ENCODE measurements at regions not wholly inside any gene's neighbourhood (a gene's known extent, or its start where the extent isn't known, plus 50 kb on each side); places are given as distances from the start of the nearest gene placed in this dataset.

GRCh38 chr16:63617047-63617989 is 1504.5 kb downstream of the CDH11 start:
- DNase-seq (ENCODE audit: low read depth) = no peak

DNA sequence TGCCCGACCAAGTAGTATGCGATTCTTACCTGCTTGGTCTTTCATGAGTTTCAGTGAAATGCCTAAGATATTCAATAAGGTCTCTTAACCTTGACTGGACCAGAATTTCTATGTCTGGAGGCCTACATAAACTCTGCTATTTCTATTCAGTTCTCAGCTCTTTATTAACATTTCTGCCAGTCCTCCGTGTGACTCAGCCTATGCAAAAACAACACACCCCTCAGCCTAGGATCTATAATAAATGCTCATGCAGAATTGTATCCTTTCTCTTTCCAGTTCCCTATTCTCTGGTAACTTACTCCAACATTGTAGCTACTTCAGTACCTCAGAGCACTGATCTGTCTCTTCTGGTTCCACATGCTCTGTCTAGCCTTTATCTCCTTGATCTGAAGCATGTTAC is 1507.4 kb downstream of the CDH11 start:
- no peak for DNase-seq (ENCODE audit: low read depth)

DNA sequence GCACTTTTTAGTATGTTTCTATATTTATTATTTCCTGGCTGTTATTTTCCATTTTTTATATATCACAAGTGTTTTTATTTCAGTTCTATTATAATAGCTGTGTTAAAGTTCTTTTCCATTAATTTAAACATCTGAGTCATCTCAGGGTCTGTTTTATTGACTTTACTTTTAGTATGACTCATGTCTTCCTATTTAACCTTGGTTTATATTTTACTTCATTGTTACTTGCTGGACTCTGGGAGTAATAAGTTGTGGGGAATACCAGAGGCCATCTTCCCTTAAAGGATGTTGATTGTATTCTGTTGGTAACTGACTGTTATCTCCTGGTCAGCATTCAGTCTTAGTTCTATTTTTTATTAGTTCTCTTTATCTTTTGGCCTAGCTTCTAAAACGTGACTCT is 1508.2 kb downstream of the CDH11 start:
- no peak for DNase-seq (ENCODE audit: low read depth)

- no peak for DNase-seq (ENCODE audit: low read depth)
These were observed 1509.2 kb downstream of the CDH11 start for GRCh38 chr16:63612462-63613227.

- no peak for DNase-seq (ENCODE audit: low read depth)
These were observed 1515.1 kb downstream of the CDH11 start for GRCh38 chr16:63606778-63607177.

DNA sequence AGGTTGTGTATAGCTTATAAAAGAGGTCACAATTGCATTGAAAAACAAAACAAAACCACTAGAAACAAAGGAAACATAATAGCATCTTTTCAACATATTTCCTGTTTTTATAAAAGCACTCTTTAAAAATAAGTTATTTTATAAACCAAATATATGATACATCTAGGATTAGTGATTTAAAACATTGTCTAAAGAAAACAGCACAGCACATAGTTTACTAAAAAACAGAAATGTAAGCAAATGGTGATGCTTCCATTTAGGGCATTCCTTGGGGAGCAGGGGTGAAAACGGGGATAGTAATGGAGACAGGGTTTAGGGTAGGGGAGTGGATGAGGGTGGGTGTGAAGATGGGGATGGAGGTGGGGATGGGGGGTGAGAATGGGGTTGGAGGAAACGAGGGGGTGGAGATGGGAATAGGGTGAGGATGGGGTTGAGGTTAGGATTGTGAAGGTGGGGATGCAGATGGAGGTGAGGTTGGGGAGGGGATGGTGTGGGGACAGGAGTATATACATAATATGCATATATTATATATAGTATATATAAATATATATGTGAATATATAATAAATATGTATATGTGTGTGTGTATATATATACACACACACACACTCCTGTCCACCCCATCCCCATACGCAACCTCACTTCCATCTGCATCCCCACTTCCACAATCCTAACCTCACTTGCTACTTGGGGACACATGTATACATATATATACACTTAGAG is 1519.5 kb downstream of the CDH11 start:
- no peak for DNase-seq (ENCODE audit: low read depth)

GRCh38 chr16:63596716-63597115 is 1525.1 kb downstream of the CDH11 start:
- DNase-seq (ENCODE audit: low read depth) = no peak

DNA sequence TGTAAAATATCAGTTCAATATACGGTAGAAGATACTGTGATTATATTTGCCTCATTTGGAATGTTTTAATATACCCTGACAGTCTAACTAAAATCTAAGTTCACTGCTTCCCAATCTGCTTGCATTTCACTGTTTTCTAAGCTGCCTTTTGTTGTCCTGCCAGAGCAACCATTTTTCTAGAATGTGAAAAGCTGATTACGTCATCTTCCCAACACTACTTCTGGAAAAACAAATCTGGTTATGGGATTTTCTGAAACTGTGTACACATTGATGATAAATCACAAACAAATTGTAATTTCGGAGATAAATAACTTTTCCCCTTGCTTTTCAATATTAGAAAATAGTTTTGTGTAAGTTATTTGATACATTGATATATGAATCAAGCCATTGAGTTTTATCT is 1529.0 kb downstream of the CDH11 start:
- DNase-seq (ENCODE audit: low read depth) = no peak

- DNase-seq (ENCODE audit: low read depth) = no peak
These were observed 1540.3 kb downstream of the CDH11 start for GRCh38 chr16:63581570-63581969.

DNA sequence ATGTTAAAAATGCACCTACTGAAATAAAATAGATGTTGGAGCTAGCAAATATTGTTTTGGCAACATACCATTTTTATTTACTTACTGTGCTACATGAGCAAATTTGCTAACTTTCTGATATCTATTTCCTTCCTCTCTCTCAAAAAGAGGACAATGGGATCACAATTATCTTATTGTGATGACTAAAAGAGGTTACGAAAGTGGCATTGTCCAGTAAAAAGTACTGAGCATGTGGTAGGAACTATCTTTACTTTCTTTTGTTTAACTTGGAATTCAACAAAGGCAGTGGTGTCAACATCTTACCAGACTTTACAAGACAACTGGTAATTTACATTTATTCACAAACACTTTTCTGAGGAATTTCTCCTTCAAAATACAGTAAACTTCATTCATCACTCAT is 1542.6 kb upstream of the CDH8 start:
- DNase-seq (ENCODE audit: low read depth) = no peak

DNA sequence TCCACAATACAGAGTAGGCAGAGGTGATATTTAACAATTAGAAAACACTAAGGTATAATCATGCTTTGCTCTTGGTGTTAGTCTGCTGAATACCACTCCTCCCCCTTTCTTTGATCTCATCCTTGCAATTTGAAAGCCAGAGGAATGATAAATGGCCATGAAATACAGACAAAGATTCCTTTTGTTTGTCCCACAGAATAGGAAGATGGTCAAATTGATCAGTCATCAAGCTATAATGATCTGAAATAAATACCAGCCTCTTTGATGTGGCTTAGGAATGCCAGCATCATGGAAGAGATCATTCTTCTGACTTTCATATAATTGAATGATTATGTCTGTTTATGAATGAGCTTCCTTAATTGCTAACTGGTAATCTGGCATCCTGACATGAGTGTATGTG is 1541.7 kb upstream of the CDH8 start:
- DNase-seq (ENCODE audit: low read depth) = no peak

DNA sequence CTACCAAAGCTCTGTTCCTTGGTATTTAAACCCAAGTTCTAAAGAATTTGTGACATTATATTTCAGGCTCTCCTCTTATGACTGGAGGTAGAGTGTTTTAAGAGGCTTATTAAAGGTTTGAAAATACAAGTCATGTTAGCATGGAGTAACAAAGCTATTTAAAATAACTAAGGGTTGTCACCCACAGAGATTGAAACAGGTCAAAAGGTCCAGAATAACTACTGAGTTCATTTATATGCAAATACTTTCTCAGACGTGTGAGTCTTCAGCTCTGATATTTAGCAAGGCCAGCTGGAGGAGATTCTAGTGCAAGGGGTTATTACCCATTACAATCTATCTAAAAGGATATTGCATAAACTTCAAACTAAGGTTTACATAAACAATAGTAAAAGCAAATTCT is 1538.8 kb upstream of the CDH8 start:
- DNase-seq (ENCODE audit: low read depth) = no peak

GRCh38 chr16:63568164-63568563 is 1531.9 kb upstream of the CDH8 start:
- DNase-seq (ENCODE audit: low read depth) = no peak

DNA sequence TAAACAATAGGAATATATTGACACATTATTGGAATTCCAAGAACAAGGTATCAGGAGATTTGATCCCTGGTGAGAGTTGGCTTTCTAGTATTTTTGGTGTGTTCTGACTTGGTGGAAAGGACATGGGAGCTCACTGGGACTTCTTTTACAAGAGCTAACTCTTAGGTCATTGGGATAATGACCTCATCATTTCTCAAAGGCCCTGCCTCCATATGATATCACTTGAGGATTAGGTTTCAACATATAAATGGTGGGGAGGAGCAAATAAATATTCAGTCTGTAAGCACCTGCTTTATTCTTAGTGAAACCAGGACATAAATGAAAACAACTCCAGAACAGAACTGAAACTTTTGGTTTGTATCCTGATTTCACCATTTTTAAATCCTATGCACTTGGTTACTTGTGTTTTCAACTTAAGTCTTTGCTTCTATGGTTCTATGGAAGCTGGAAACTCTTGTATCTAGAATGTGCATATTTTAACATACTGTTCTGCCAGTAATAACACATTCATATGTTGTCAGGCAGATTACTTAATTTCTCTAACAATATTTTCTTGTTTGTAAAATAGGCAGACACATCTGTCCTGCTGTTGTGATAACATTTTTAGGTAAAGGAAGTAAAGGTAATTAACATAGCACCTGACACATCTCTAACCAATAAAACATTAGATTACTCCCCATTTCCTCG is 1527.7 kb upstream of the CDH8 start:
- DNase-seq (ENCODE audit: low read depth) = no peak

DNA sequence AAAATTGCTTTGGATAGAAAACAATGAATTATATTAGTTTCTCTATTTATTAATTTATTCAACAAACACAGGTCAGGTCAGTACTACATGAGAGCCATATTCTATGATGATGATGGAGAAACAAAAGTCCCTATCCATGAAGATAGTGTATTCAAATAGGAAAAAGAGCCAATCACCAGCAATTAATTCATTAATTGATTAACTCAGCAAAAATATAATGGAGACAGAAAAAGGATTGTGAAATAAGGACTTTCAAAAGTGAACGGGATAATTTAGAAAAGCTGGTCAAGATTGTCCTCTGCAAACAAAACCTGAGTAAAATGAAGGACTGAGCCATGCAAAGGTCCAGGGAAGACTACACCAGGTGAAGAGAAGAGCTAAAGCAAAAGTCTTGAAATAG is 1517.7 kb upstream of the CDH8 start:
- no peak for DNase-seq (ENCODE audit: low read depth)

DNA sequence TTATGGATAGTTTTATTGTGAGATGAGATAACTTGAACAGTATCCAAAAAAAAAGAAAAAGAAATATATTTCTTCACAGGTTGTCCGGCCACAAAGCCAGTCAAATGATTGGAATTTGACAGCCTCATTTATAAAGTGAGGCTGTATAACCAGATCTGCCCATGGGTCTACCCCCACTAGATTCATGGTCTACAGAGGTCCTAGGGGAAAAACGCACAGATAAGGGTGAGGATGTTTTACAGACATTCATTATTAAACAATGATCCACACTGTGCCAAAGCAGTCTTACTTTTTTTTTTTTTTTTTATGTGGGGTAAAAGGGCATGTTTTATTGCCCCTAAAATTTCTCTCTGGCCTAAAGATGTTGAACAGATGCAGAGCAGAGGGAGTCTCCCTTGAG is 1503.0 kb upstream of the CDH8 start:
- DNase-seq (ENCODE audit: low read depth) = no peak

GRCh38 chr16:63530974-63531373 is 1494.7 kb upstream of the CDH8 start:
- DNase-seq (ENCODE audit: low read depth) = no peak

GRCh38 chr16:63530208-63530607 is 1494.0 kb upstream of the CDH8 start:
- DNase-seq (ENCODE audit: low read depth) = no peak

- DNase-seq (ENCODE audit: low read depth) = no peak
These were observed 1491.2 kb upstream of the CDH8 start for GRCh38 chr16:63527404-63527803.

GRCh38 chr16:63516394-63516793 is 1480.2 kb upstream of the CDH8 start:
- no peak for DNase-seq (ENCODE audit: low read depth)

- DNase-seq (ENCODE audit: low read depth) = no peak
These were observed 1476.7 kb upstream of the CDH8 start for GRCh38 chr16:63512910-63513309.

- no peak for DNase-seq (ENCODE audit: low read depth)
These were observed 1461.2 kb upstream of the CDH8 start for GRCh38 chr16:63497408-63497807.
